ENCODE measurements at regions not wholly inside any gene's neighbourhood (a gene's known extent, or its start where the extent isn't known, plus 50 kb on each side); places are given as distances from the start of the nearest gene placed in this dataset.

DNA sequence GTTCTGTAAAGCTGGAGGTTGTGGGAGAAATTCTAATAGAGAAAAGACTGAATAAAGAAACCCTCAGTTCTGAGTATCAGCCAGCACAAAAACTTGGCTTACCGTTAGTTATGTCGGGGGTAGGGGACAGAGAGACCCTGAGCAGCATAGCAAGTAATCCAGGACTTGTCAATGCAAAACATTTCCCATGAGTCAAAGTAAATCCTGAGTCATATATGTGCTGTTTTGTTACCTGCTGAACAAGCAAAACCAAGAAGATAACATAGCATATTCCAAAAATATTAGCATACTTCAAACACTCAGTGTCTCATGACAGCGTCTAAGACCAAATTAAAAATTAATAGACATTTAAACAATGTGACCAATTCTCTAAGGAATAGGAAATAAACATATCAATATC is 75.1 kb upstream of the LUZP2 start:
- no peak overlapping the region for H3K27ac ChIP-seq
- TF ChIP-seq, protein P1, sequence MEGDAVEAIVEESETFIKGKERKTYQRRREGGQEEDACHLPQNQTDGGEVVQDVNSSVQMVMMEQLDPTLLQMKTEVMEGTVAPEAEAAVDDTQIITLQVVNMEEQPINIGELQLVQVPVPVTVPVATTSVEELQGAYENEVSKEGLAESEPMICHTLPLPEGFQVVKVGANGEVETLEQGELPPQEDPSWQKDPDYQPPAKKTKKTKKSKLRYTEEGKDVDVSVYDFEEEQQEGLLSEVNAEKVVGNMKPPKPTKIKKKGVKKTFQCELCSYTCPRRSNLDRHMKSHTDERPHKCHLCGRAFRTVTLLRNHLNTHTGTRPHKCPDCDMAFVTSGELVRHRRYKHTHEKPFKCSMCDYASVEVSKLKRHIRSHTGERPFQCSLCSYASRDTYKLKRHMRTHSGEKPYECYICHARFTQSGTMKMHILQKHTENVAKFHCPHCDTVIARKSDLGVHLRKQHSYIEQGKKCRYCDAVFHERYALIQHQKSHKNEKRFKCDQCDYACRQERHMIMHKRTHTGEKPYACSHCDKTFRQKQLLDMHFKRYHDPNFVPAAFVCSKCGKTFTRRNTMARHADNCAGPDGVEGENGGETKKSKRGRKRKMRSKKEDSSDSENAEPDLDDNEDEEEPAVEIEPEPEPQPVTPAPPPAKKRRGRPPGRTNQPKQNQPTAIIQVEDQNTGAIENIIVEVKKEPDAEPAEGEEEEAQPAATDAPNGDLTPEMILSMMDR (conservative IDR thresholded peaks at IDR 0.05) = no peak
- TF ChIP-seq ZFX (IDR thresholded peaks at IDR 0.05) = no peak

DNA sequence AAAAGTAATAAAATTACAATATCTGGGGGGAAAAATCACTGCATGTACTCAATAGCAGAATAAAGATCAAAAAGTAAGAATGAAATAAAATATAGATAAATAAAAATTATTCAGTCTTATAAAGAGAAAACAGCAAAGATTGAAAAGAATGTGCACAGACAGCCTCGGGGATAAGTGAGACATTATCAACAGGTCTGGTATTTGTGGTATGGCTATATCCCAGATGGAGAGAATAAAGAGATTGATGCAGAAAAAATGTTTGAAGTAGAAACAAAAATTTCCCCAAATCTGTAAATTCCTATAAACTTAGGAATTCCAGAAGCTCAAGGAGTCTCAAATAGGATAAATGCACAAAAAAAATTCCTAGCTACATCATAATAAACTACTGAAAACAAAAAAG is 74.5 kb upstream of the LUZP2 start:
- H3K27ac ChIP-seq = no peak overlapping the region
- TF ChIP-seq, protein P1 (conservative IDR thresholded peaks at IDR 0.05) = no peak
- TF ChIP-seq ZFX (IDR thresholded peaks at IDR 0.05) = no peak

DNA sequence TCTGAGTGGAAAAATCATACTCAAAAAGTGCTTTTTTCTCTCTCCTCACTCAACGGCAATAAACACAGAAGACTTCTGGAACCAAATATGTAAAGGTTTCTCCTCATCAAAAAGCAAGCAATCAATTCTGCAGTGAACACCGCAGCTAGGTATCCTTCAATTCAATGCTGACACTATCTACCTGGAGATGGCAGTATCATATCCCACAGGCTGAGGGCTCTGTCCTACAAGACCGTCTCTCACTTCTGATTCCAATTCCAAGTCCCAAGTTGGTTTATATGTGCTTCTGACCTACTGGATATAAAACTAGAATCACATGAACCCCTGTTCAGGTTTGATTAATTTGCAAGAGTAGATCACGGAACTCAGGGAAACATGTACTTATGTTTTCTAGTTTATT is 59.7 kb upstream of the LUZP2 start:
- no peak for TF ChIP-seq ZFX (IDR thresholded peaks at IDR 0.05)
- TF ChIP-seq, protein P1 (conservative IDR thresholded peaks at IDR 0.05) = peak; percentile 26
- no peak overlapping the region for H3K27ac ChIP-seq

All from C4-2B (cell line).